Keratinocyte (primary cell): ENCODE measurements at regions not wholly inside any gene's neighbourhood (a gene's known extent, or its start where the extent isn't known, plus 50 kb on each side); places are given as distances from the start of the nearest gene placed in this dataset.

Source experiments
- DNase-seq: peaks from one replicate; pipeline ENCODE4 v3.0.0-alpha.2; 2011; ENCODE audit warnings: low read depth, missing footprints, low spot score
- FAIRE-seq: peaks from 2 replicates; lab custom pipeline; 2011; peaks lifted over from hg19 to GRCh38; lab: Jason Lieb, UNC
- H2AFZ ChIP-seq: 2 replicates; pipeline ENCODE4 v1.6.0; 2012; ENCODE audit warnings: low read length, control low read depth, inconsistent platforms; ENCODE audit not compliant: control insufficient read depth
- H3K27ac ChIP-seq: 2 replicates; pipeline ENCODE4 v1.5.1; 2011; ENCODE audit warnings: low read length; ENCODE audit not compliant: control insufficient read depth, insufficient read depth
- H3K27me3 ChIP-seq: 3 replicates; pipeline ENCODE4 v1.6.0; 2011; ENCODE audit warnings: low read length; ENCODE audit not compliant: control insufficient read depth, insufficient read depth; ENCODE audit errors: extremely low read depth
- H3K36me3 ChIP-seq, 2 experiments: 2 replicates in 1 of 2; 3 replicates in 1 of 2; pipeline ENCODE4 v1.5.1; 2011; ENCODE audit warnings: low read length in 2 of 2, mild to moderate bottlenecking in 1 of 2; ENCODE audit not compliant: control insufficient read depth in 2 of 2, insufficient read depth in 2 of 2; ENCODE audit errors: extremely low read depth in 1 of 2
- H3K4me1 ChIP-seq: 3 replicates; pipeline ENCODE4 v1.5.1; 2011; ENCODE audit warnings: low read length; ENCODE audit not compliant: control insufficient read depth, insufficient read depth; ENCODE audit errors: extremely low read depth
- H3K4me2 ChIP-seq: 3 replicates; pipeline ENCODE4 v1.6.0; 2011; ENCODE audit warnings: low read depth, low read length; ENCODE audit not compliant: control insufficient read depth, insufficient read depth; ENCODE audit errors: extremely low read depth
- H3K4me3 ChIP-seq, 3 experiments: fragments of 200-600 bp in 1 of 3; sonication (generic) in 1 of 3; 2 replicates in 2 of 3; 3 replicates in 1 of 3; pipeline ENCODE4 v1.5.1; 2011 to 2016; ENCODE audit warnings: low read length in 3 of 3, mild to moderate bottlenecking in 3 of 3, control low read depth in 2 of 3, inconsistent platforms in 1 of 3, low read depth in 1 of 3, mixed read lengths in 1 of 3, mixed run types in 1 of 3, moderate library complexity in 1 of 3; ENCODE audit not compliant: control insufficient read depth in 2 of 3, insufficient read depth in 2 of 3; ENCODE audit errors: extremely low read depth in 1 of 3
- H3K79me2 ChIP-seq: 2 replicates; pipeline ENCODE4 v1.6.0; 2012; ENCODE audit warnings: low read length; ENCODE audit not compliant: control insufficient read depth, insufficient read depth
- H3K9ac ChIP-seq: 3 replicates; pipeline ENCODE4 v1.6.0; 2011; ENCODE audit warnings: low read length; ENCODE audit not compliant: control insufficient read depth, insufficient read depth; ENCODE audit errors: extremely low read depth
- H3K9me1 ChIP-seq: 3 replicates; pipeline ENCODE4 v1.6.0; 2011; ENCODE audit warnings: low read length; ENCODE audit not compliant: control insufficient read depth, insufficient read depth; ENCODE audit errors: extremely low read depth
- H3K9me3 ChIP-seq: 2 replicates; pipeline ENCODE4 v1.5.1; 2012; ENCODE audit warnings: low read depth, low read length; ENCODE audit not compliant: control insufficient read depth
- H4K20me1 ChIP-seq: 3 replicates; pipeline ENCODE4 v1.6.0; 2011; ENCODE audit warnings: low read length; ENCODE audit not compliant: control insufficient read depth, insufficient read depth; ENCODE audit errors: extremely low read depth
- CTCF ChIP-seq, 3 experiments: IDR thresholded peaks in 1 of 3; conservative IDR thresholded peaks in 1 of 3; optimal IDR thresholded peaks in 1 of 3; 2 replicates in 2 of 3; 3 replicates in 1 of 3; pipeline versions ENCODE3 to v1.5.1; 2011; ENCODE audit warnings: low read length in 3 of 3, mild to moderate bottlenecking in 3 of 3, moderate library complexity in 2 of 3, control low read depth in 1 of 3, inconsistent platforms in 1 of 3; ENCODE audit not compliant: insufficient read depth in 2 of 3; ENCODE audit errors: extremely low read depth in 1 of 3
- EZH2 ChIP-seq: IDR thresholded peaks from one replicate; pipeline ENCODE4 v1.6.1; 2012; ENCODE audit warnings: inconsistent platforms, mild to moderate bottlenecking, low read length, moderate library complexity
- dilution Hi-C: fragments of 300-500 bp; cut with MboI; formaldehyde crosslinking; loops from one replicate; pipeline ENCODE4 v1.7.0; 2020; ENCODE audit warnings: low sequenced_read_pairs; ENCODE audit not compliant: extremely low pct_ligation_motif_present

GRCh38 chr17:33982909-33983308, 272.2 kb upstream of the CCL2 start:
- H3K9me3 ChIP-seq = no peaks in the 10 kb centered on the region
- H3K27ac ChIP-seq = no peak overlapping the region
- no peaks in the 10 kb centered on the region for H3K27me3 ChIP-seq
- DNase-seq = no peak
- no peaks in the 10 kb centered on the region for H3K4me1 ChIP-seq
- no peak overlapping the region for H3K4me2 ChIP-seq
- no peak overlapping the region for H3K4me3 ChIP-seq
- no peaks in the 10 kb centered on the region for H4K20me1 ChIP-seq
- H2AFZ ChIP-seq = no peak overlapping the region
- no peaks in the 10 kb centered on the region for H3K79me2 ChIP-seq
- no peak overlapping the region for H3K9ac ChIP-seq
- dilution Hi-C loops = no loop called here
- no peaks in the 10 kb centered on the region for H3K36me3 ChIP-seq
- no peaks in the 10 kb centered on the region for H3K9me1 ChIP-seq
- TF ChIP-seq CTCF (optimal IDR thresholded peaks at IDR 0.05 in 1 of 3, IDR thresholded peaks at IDR 0.05 in 1 of 3, conservative IDR thresholded peaks at IDR 0.05 in 1 of 3; ENCODE audit: extremely low read depth in 1 of 3, insufficient read depth in 2 of 3, low read length in 3 of 3) = no peak
- TF ChIP-seq EZH2 = no peak
- no peak for FAIRE-seq

- no peaks in the 10 kb centered on the region for H3K27me3 ChIP-seq
- no peak for DNase-seq
- H3K79me2 ChIP-seq = no peaks in the 10 kb centered on the region
- H3K9ac ChIP-seq = no peak overlapping the region
- H4K20me1 ChIP-seq = no peaks in the 10 kb centered on the region
- no peak overlapping the region for H3K4me3 ChIP-seq
- TF ChIP-seq EZH2 (no peak), CTCF (optimal IDR thresholded peaks at IDR 0.05 in 1 of 3, IDR thresholded peaks at IDR 0.05 in 1 of 3, conservative IDR thresholded peaks at IDR 0.05 in 1 of 3; ENCODE audit: extremely low read depth in 1 of 3, insufficient read depth in 2 of 3, low read length in 3 of 3) (no peak)
- H3K9me1 ChIP-seq = no peaks in the 10 kb centered on the region
- no peak overlapping the region for H3K4me2 ChIP-seq
- H3K27ac ChIP-seq = no peak overlapping the region
- H3K4me1 ChIP-seq = no peaks in the 10 kb centered on the region
- no peaks in the 10 kb centered on the region for H3K36me3 ChIP-seq
- dilution Hi-C loops = no loop called here
- H3K9me3 ChIP-seq = no peaks in the 10 kb centered on the region
- no peak overlapping the region for H2AFZ ChIP-seq
- no peak for FAIRE-seq
Observed at GRCh38 chr17:33983824-33984574, 271.1 kb upstream of the CCL2 start.
